NCI-H2196 (cell line): ENCODE measurements at regions not wholly inside any gene's neighbourhood (a gene's known extent, or its start where the extent isn't known, plus 50 kb on each side); places are given as distances from the start of the nearest gene placed in this dataset.

ENCODE experiments used
- DNase-seq: peaks from one replicate; lab custom pipeline; 2025; ENCODE audit not compliant: unreplicated experiment; lab: John Stamatoyannopoulos, UW

GRCh38 chr5:29995154-29995553, 1198.3 kb upstream of the CDH6 start:
- DNase-seq = no peak

GRCh38 chr5:29994519-29994918, 1199.0 kb upstream of the CDH6 start:
- DNase-seq = no peak

- no peak for DNase-seq
These were observed 1200.2 kb upstream of the CDH6 start for GRCh38 chr5:29993286-29993685.

- no peak for DNase-seq
These were observed 1201.2 kb upstream of the CDH6 start for GRCh38 chr5:29992248-29992647.

- DNase-seq = no peak
These were observed 1202.8 kb upstream of the CDH6 start for GRCh38 chr5:29990681-29991080.

GRCh38 chr5:29984156-29984540, 1209.3 kb upstream of the CDH6 start:
- no peak for DNase-seq

GRCh38 chr5:29983528-29984155, 1209.8 kb upstream of the CDH6 start:
- DNase-seq = no peak

- no peak for DNase-seq
These were observed 1211.0 kb upstream of the CDH6 start for GRCh38 chr5:29982457-29982856.

GRCh38 chr5:29972597-29972996, 1220.9 kb upstream of the CDH6 start:
- DNase-seq = no peak

GRCh38 chr5:29963956-29964355, 1229.5 kb upstream of the CDH6 start:
- DNase-seq = no peak

GRCh38 chr5:29960323-29960722, 1233.2 kb upstream of the CDH6 start:
- DNase-seq = no peak

- no peak for DNase-seq
These were observed 1242.9 kb upstream of the CDH6 start for GRCh38 chr5:29950416-29951145.

GRCh38 chr5:29949301-29949872, 1244.1 kb upstream of the CDH6 start:
- DNase-seq = no peak

GRCh38 chr5:29944327-29944726, 1249.2 kb upstream of the CDH6 start:
- DNase-seq = no peak

GRCh38 chr5:29942089-29942488, 1251.4 kb upstream of the CDH6 start:
- DNase-seq = no peak

GRCh38 chr5:29939988-29940387, 1253.5 kb upstream of the CDH6 start:
- DNase-seq = no peak

- no peak for DNase-seq
These were observed 1258.1 kb upstream of the CDH6 start for GRCh38 chr5:29935371-29935770.

- DNase-seq = no peak
These were observed 1263.2 kb upstream of the CDH6 start for GRCh38 chr5:29930316-29930715.

GRCh38 chr5:29924107-29924506, 1269.4 kb upstream of the CDH6 start:
- no peak for DNase-seq

- no peak for DNase-seq
These were observed 1287.7 kb upstream of the CDH6 start for GRCh38 chr5:29905626-29906353.

GRCh38 chr5:29902859-29903258, 1290.6 kb upstream of the CDH6 start:
- no peak for DNase-seq

GRCh38 chr5:29899583-29899982, 1293.9 kb upstream of the CDH6 start:
- DNase-seq = no peak
